ENCODE measurements at regions not wholly inside any gene's neighbourhood (a gene's known extent, or its start where the extent isn't known, plus 50 kb on each side); places are given as distances from the start of the nearest gene placed in this dataset.

DNA sequence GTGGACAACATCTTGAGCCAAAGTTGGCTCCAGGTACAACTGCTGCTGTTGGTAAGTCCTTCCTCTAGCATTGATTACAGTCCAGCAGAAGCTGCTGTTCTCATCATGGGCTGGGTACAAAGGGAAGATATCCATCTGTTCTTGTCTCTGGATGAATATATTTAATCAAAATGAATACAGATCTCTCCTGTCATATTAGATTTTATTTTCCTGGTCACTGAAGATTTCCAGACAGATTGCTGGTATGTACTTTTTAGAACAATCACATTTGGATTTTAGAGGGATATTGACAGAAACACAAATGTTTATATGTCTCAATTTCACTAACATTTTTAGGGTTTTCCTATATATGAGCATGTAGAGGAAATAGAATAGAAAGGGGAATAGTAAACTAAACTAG lies 155.4 kb upstream of the FHL2 start:
- no peak for TF ChIP-seq CTCF (IDR thresholded peaks at IDR 0.05)
- no peak for TF ChIP-seq POLR2A (IDR thresholded peaks at IDR 0.05)
- TF ChIP-seq POLR2AphosphoS5 (IDR thresholded peaks at IDR 0.05): no peak
- no peak for TF ChIP-seq EP300 (IDR thresholded peaks at IDR 0.05)

Measured in gastroesophageal sphincter (tissue), 3 donors.